ENCODE measurements at regions not wholly inside any gene's neighbourhood (a gene's known extent, or its start where the extent isn't known, plus 50 kb on each side); places are given as distances from the start of the nearest gene placed in this dataset.

DNA sequence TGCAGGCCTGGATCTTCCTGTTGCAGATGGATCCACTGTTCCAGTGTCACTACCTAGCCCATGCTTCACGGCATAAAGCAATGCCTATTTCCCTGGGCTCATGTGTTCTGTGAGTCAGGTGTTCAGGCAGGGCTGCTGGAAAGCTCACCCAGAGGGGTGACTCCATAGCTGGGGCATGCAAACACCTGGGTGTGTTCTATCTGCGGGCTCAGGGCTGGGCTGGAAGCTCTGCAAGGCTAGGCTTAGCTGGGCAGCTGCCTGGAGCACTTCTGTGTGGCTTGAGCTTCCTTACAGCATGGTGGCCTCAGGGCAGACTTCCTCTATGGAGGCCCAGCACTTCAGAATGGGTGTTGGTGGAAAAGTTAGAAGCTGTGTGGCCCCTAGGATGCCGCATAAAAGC lies 139.9 kb downstream of the GADD45G start:
- DNase-seq (ENCODE audit: low spot score in 2 of 2), result no peak
- ATAC-seq, result no peak
- Mint-ChIP-seq H3K9me3 (peaks cover 0 to 4% of the 10 kb centered on the region in 2 donors), H3K27ac (no peak overlapping the region), H3K36me3 (peaks cover 0 to 8% of the 10 kb centered on the region in 2 donors)

- no peak for ATAC-seq
- H3K36me3 Mint-ChIP-seq, result peaks cover 0 to 8% of the 10 kb centered on the region in 2 donors
- peak overlapping the region in 1 of 2 donors; percentile 41 for H3K27ac Mint-ChIP-seq
- DNase-seq (ENCODE audit: low spot score in 2 of 2), result no peak
- peaks cover 0 to 4% of the 10 kb centered on the region in 2 donors for H3K9me3 Mint-ChIP-seq
These were observed 141.0 kb downstream of the GADD45G start for GRCh38 chr9:89745601-89746376.

DNA sequence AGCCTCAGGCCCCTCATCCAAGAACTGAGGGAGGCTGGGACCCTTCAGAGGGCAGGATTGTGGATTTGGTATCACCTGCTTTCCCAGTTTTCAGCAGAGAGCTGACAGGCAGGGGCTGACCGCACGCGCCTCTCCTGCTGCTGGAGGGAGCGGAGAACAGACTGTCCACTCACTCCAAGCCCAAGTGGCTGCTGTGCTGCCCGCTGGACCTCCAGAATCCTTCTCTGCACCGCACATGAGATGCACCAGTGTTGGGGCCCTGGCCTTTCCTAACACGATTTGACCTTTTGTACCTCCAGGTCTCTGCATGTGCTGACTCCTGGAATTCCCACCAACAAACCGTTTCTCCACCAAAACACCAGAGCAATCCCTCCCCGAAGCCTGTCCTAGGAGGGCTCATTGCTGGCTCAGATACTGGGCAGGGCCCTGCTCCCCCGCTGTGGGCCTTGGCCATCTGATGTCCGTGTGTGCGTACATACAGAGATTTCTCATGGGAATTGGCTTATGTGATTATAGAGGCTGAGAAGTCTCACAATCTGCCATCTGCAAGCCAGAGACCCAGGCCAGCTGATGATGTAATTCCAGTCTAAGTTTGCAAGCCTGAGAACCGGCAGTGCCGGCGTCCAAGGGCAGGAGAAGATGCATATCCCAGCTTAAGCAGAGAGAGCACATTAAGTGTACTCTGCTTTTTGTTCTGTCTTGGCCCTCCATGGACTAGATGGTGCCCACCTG lies 141.7 kb downstream of the GADD45G start:
- peaks cover 0 to 8% of the 10 kb centered on the region in 2 donors for H3K36me3 Mint-ChIP-seq
- H3K9me3 Mint-ChIP-seq, result peaks cover 0 to 4% of the 10 kb centered on the region in 2 donors
- ATAC-seq, result no peak
- DNase-seq (ENCODE audit: low spot score in 2 of 2), result no peak
- H3K27ac Mint-ChIP-seq, result no peak overlapping the region

GRCh38 chr9:89747596-89747995 lies 142.8 kb downstream of the GADD45G start:
- no peak for ATAC-seq
- Mint-ChIP-seq H3K27ac (no peak overlapping the region), H3K9me3 (peaks cover 0 to 4% of the 10 kb centered on the region in 2 donors), H3K36me3 (peaks cover 0 to 8% of the 10 kb centered on the region in 2 donors)
- DNase-seq (ENCODE audit: low spot score in 2 of 2), result no peak

DNA sequence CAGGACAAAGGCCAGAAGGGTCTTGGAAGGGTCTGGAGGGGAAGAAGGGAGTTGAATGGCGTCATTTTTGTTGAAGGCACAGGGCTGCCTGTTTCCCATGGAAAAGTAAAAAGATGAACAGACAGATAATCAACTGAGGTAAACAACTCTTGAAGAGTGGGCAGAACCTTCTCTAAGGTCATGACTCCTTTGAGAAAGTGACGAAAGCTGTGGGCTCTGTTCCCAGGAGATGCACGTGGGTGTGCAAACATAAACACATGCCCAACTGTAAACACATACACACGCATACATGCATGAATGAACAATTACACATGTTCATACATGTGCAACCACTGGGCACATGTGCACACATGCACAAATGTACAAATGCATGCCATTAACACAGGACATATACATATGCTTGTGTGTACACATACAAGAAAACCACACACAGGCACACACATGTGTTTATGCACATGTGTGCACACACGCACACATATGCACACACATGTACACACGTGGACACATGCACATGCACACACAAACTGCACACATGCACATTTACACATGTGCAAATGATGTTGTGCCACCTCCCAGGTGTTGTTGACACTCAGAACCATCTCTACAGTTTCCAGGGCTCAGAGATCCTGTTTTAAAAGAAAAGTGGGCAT lies 143.3 kb downstream of the GADD45G start:
- DNase-seq (ENCODE audit: low spot score in 2 of 2) (no peak), ATAC-seq (no peak)
- no peak overlapping the region for H3K27ac Mint-ChIP-seq
- peaks cover 0 to 8% of the 10 kb centered on the region in 2 donors for H3K36me3 Mint-ChIP-seq
- peaks cover 0 to 4% of the 10 kb centered on the region in 2 donors for H3K9me3 Mint-ChIP-seq

GRCh38 chr9:89748831-89749499 lies 144.2 kb downstream of the GADD45G start:
- Mint-ChIP-seq H3K27ac (no peak overlapping the region), H3K36me3 (peaks cover 0 to 8% of the 10 kb centered on the region in 2 donors), H3K9me3 (peaks cover 0 to 4% of the 10 kb centered on the region in 2 donors)
- no peak for DNase-seq (ENCODE audit: low spot score in 2 of 2)
- no peak for ATAC-seq

GRCh38 chr9:89749500-89750116 lies 144.8 kb downstream of the GADD45G start:
- DNase-seq (ENCODE audit: low spot score in 2 of 2) (no peak), ATAC-seq (no peak)
- Mint-ChIP-seq H3K36me3 (peaks cover 0 to 8% of the 10 kb centered on the region in 2 donors), H3K27ac (peak overlapping the region in 1 of 2 donors; percentile 73), H3K9me3 (peaks cover 0 to 4% of the 10 kb centered on the region in 2 donors)

GRCh38 chr9:89750117-89750791 lies 145.4 kb downstream of the GADD45G start:
- ATAC-seq (no peak), DNase-seq (ENCODE audit: low spot score in 2 of 2) (no peak)
- H3K36me3 Mint-ChIP-seq, result peaks cover 0 to 7% of the 10 kb centered on the region in 2 donors
- no peak overlapping the region for H3K27ac Mint-ChIP-seq
- peaks cover 0 to 4% of the 10 kb centered on the region in 2 donors for H3K9me3 Mint-ChIP-seq

DNA sequence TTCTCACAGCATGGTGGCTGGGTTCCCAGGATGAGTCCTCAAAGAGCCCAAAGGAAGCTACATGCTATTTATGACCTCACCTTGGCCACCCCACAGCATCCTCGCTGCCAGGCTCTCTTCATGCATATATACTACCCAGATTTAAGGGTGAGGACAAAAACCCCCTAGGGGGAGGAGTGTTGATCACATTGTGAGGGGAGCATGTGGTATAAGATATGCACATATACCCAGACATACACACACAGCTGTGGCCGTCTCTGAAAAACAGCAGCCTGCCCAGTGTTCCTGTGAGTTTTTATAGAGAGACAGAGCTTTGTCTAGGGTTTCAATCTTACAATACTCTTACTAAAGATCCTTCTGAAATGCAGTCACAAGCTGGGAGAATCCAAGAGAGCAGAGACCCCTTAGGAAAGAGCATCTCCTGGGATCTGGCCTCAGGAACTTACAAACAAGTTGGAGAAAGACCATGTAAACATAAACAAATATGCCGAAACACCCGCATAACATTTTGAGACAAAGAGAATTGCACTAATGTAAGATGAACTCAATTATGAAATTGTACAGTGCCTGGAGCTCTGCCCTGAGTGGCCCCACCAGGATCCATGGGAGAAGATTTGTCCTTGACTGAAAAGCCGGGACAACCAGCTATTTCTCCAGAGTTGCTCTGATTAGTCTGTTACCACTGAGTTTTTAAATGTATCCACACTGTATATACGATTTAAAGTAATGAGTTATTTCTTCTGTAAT lies 146.4 kb downstream of the GADD45G start:
- peaks cover 0 to 4% of the 10 kb centered on the region in 2 donors for H3K9me3 Mint-ChIP-seq
- no peaks in the 10 kb centered on the region for H3K36me3 Mint-ChIP-seq
- no peak for ATAC-seq
- no peak overlapping the region for H3K27ac Mint-ChIP-seq
- DNase-seq (ENCODE audit: low spot score in 2 of 2), result no peak

- Mint-ChIP-seq H3K27ac (no peak overlapping the region), H3K36me3 (no peaks in the 10 kb centered on the region), H3K9me3 (peaks cover 0 to 4% of the 10 kb centered on the region in 2 donors)
- DNase-seq (ENCODE audit: low spot score in 2 of 2) (no peak), ATAC-seq (no peak)
These were observed 147.3 kb downstream of the GADD45G start for GRCh38 chr9:89752154-89752553.

DNA sequence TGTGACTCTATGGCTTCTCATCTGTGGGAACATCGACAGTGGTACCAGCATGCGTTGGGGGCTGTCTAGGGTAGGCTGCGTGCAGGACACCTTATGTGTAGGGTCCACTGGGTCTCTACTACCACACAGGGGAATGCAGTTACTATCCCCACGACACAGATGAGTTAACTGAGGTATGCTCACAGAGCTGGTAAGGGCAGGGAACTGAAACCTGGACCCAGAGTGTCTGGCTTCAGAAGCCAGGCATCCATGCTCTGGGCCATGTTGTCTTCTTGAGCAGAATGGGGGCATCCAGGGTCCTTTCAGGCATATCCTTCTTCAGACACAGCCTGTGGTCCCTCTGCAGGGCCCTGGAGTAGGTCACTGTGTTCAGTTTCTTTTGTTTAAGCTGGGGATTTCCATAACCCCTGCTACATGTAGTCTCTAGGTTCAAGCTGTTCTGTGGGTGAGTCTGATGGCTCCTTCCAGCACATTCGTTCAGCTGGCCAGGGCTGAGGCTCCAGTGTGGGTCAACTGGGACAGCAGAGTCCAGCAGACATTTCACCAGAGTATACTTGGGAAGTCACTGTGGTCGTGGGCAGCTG lies 148.8 kb downstream of the GADD45G start:
- Mint-ChIP-seq H3K36me3 (no peaks in the 10 kb centered on the region), H3K27ac (no peak overlapping the region), H3K9me3 (peaks cover 0 to 4% of the 10 kb centered on the region in 2 donors)
- no peak for DNase-seq (ENCODE audit: low spot score in 2 of 2)
- no peak for ATAC-seq

GRCh38 chr9:89754193-89754592 lies 149.4 kb downstream of the GADD45G start:
- ATAC-seq (no peak), DNase-seq (ENCODE audit: low spot score in 2 of 2) (no peak)
- H3K36me3 Mint-ChIP-seq, result no peaks in the 10 kb centered on the region
- peaks cover 0 to 4% of the 10 kb centered on the region in 2 donors for H3K9me3 Mint-ChIP-seq
- no peak overlapping the region for H3K27ac Mint-ChIP-seq

GRCh38 chr9:89755821-89756220 lies 151.0 kb downstream of the GADD45G start:
- ATAC-seq, result no peak
- no peak overlapping the region for H3K27ac Mint-ChIP-seq
- no peaks in the 10 kb centered on the region for H3K9me3 Mint-ChIP-seq
- H3K36me3 Mint-ChIP-seq, result no peaks in the 10 kb centered on the region
- no peak for DNase-seq (ENCODE audit: low spot score in 2 of 2)

GRCh38 chr9:89756891-89757537 lies 152.2 kb downstream of the GADD45G start:
- Mint-ChIP-seq H3K9me3 (no peaks in the 10 kb centered on the region), H3K27ac (no peak overlapping the region), H3K36me3 (no peaks in the 10 kb centered on the region)
- DNase-seq (ENCODE audit: low spot score in 2 of 2) (no peak), ATAC-seq (no peak)

Data from activated naive CD4-positive, alpha-beta T cell treated with anti-CD3 and anti-CD28 coated beads, Interleukin-2, amount 50 U/mL, for 72 hours (primary cell).